GM21737 (cell line): ENCODE measurements at regions not wholly inside any gene's neighbourhood (a gene's known extent, or its start where the extent isn't known, plus 50 kb on each side); places are given as distances from the start of the nearest gene placed in this dataset.
"Not testable (repeated sequence)": the region's sequence is repeated elsewhere in the genome, so short reads cannot be mapped to it uniquely, and the experiment has no call there.

Experiments used
- ATAC-seq: cut with Tn5 transposase; IDR thresholded peaks from one replicate; pipeline ENCODE4 v1.9.1; 2021; ENCODE audit warnings: mild to moderate bottlenecking, moderate library complexity; ENCODE audit not compliant: unreplicated experiment

DNA sequence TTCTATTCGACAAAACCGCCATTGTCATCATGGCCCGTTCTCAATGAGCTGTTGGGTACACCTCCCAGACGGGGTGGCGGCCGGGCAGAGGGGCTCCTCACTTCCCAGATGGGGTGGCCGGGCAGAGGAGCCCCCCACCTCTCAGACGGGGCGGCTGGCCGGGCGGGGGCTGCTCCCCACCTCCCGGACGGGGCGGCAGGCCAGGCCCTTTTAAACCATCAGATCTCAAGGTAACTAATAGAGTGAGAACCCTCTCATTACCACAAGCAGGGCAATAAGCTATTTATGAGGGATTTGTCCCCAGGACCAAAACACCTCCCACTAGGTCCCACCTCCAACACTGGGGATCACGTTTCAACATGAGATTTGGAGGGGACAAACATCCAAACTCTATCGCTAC is 571.5 kb downstream of the INSC start:
- ATAC-seq, result not testable (repeated sequence)

DNA sequence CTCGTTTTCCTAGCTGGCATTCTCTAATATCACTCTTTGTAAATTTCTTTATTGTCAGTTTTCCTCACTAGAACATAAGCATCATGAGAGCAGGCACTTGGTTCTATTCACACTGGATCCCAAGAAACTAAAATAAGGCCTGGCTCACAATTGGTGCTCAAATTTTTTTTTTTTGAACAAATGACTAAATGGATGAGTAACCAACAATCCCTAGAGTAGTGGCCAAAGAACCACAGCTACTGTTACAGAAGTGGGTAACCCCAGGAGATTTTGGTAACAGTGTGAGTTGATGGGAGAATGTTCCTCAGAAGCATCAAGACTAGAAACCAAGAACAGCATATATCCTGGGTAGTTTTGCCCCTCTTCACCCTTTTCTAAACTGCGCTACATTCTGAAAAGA is 572.6 kb downstream of the INSC start:
- no peak for ATAC-seq

DNA sequence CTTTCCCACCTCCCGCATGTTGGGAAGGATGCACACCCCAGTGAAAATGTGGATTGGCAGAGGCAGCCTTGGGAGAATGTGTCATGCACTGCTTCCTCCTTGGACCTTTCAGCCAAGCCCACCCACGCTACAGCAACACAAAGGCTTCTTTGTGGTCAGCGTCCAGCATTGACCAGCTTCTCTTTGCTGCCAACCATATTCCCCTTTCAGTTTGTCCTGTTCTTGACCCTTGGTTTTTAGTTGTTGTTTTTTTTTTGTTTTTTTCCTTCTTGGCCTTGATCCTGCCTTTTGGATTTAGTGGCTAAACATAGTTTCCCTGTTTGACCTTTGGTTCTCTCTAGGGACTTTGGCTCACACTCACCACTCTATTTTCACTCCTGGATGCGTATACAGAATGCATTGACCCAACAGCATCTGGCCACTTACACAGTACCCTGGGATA is 573.6 kb downstream of the INSC start:
- no peak for ATAC-seq

DNA sequence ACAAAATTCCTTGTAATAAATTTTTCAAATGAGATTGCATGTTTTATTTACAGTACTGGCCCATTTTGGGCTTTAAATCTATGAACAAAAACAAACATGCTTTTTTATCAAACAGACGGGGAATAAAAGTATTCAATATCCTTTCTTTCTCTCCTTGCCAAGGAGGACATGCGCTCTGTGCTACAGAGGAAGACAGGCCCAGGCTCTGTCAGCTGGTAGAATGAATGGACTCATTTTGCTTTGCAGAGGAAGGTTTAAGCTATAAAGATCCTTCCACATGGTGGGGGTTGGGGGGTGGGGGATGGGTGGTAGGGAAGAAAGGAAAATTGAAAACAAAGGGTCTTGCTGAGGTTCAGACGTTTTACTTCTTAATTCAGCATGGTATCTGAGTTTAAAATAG is 575.6 kb downstream of the INSC start:
- no peak for ATAC-seq

DNA sequence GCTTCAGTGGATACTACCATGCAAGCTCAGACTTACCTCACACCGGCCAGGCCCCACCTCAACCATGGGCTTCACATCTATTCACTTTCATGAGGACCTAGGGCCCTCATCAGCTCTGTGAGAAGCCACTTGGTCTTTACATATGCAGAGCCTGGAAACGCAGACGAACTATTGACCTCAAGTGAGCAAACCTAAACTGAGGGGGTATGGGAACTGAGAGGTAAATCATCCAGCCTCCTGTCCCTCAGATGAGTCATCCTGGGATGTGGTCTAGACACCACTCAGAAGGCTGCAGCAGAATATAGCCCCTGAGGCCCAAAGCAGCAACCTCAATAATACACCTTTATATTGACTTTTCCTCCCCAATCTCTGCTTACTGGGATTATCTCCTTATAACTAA is 578.0 kb downstream of the INSC start:
- no peak for ATAC-seq

DNA sequence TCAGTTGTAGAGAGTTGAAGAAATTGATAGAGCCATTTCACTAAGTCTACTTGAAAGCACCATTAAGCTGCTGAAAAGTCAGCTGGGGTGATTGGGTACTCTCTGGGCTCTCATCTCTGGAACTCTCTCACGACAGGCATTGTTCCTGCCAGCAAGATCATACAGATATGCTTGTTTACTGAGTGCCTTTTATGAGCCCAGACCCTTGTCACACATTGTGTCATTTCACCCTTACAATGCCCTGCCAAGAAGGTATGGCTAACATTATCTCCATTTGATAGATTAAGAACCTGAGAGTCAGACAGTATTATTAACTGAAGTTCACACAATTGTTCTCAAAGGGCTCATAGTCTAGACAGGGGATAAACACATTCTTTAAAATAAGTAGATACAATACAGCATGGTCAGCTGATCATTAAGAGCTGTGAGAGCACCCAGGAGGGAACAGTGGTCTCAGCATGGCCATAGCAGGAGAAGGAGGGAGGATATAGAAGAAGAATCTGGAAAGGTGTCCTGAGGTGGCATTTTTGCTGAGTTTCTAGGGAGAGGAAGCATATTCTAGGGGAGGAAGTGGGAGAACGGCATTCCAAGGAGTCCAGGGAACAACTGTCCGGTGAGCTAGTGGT is 580.5 kb downstream of the INSC start:
- no peak for ATAC-seq

DNA sequence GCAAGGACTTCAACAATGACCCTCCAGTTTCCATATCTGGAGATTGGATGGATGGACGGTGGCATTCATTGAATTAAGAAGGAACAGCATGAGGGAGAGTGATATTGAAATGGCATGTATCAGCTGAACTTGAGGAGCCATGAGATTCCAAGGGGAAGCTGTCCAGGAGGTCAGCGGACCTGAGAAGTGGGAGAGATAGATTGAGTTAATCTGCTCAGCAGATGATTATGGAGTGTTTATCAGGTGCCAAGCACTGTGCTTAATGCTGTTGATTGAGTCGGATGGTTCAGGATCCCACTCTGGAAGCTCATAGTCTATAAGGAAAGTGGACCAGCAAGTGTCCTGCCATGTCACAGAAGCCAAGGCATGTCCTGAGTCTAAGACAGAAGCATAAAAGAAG is 581.3 kb downstream of the INSC start:
- ATAC-seq, result no peak

DNA sequence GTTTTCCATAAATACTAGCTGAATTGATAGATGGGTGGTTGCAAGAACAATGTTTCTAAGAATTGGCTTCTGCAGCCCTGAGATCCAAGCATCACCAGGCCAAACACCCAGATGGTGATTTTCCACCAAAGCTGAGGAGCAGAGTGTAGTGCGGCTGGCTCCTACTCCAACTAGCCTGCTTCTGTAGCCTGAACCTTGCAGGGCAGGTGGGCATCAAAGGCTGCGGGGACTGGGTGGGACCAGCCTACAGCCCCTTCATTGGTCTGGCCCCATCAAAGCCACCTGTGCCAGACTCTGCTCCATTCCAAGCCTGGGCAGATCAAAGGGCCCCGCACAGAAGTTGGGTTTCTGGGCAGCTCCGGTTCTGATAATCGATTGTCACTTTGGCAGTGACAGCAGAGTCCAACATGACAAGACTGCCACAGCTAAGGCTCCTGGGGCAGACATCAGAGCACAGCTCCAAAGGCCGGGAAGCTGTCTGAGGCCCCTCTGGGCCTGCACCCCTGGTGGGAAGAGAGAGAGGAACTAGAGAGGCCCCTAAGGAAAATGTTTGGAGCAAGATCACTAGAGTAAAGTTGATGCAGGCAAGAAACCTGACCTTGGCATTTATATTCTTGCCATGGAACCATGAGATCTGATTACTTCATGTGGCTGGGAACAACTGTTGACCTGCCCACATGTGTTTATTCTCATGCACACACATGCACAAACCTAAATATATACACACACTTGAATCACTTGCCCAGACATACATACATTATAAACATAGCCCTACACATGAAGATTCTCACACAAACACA is 582.9 kb downstream of the INSC start:
- no peak for ATAC-seq

- ATAC-seq, result no peak
Observed at GRCh38 chr11:15698855-15699254, 584.1 kb downstream of the INSC start.

DNA sequence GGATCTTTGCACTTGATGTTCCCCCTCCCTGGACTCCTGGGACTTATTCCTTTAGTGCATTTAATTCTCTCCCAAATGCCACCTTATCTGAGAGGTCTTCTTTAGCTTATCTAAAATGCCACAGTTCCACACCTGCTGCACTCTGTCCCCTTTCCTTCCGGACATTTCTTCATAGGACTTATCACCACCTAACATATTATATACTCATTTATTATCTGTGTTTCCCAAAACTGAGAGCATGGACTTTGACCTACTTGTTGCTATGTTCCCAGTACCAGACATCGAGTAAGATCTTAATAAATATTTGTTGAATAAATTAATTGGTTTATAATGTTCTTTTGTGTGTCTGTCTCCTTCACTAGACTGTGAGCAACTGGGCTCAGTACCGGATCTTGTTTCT is 585.3 kb downstream of the INSC start:
- no peak for ATAC-seq

DNA sequence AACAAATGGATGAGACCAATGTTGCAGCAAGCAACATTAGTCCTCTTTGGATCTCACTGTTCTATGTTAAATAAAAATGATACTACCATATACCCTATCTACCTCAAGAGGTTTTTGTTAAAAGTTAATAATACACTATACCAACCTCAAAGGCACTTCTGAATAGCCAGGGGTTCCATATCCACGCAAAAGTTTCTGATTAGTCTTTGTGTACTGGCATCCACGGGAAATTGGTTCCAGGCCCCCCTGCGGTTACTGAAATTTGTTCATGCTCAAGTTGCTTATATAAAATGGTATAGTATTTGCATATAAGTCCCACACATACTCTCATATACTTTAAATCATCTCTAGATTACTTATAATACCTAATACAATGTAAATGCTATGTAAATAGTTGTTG is 585.7 kb downstream of the INSC start:
- no peak for ATAC-seq

- no peak for ATAC-seq
Observed at GRCh38 chr11:15704064-15704463, 589.3 kb downstream of the INSC start.

DNA sequence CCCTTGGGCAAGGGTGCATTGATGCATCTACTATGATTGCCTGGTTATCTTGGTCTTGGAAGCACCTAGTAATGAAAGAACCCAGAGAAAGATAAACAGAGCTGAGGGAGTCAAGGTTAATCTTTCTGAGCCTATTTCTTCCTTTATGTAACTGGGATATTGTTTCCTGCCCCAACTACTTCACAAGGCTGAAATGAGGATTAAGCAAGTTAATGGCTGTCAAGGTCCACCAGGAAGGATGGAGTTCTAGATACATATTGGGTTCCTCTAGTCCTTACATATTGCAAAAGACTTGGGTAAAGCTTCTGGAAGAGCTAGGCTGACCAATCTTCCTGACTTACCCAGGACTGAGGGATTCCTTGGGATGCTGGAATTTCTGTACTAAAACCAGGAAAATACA is 589.8 kb downstream of the INSC start:
- ATAC-seq, result no peak

DNA sequence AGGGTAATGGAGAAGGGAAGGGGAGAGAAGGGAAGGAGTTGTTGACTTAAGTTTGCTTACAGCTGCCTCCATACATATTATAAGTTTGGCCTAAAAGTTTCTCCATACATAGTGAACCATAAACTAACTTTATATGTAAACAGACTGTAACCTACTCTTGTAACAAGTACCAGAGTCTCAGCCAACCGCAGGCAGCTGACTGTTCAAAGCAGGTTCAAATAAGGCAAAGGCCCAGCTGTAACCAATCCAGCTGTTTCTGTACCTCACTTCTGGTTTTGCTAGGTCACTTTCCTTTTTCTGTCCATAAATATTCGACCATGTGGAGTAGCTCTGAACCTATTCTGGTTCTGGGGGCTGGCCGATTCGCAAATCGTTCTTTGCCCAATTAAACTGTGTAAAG is 591.2 kb downstream of the INSC start:
- ATAC-seq, result no peak

GRCh38 chr11:15707194-15707593 is 592.5 kb downstream of the INSC start:
- ATAC-seq, result no peak

DNA sequence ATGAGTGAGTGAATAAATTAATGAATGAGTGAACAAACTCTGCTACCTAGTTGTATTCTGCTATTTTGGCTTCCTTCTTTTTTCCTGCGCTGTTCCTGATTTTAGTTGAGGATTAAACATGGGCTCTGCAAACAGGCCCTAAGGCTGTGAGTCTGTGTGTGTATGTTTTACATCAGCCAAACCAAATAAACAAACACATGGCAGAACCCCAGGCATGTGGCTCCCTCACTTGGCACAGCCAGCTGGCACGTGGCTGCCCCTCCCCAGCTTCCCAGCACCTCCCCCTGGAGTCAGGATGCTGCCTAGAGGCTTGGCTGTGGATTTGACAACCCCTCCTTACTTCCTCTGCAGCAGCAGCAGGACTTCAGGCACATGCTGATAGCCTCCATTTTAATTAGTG is 593.2 kb downstream of the INSC start:
- no peak for ATAC-seq

- no peak for ATAC-seq
Observed at GRCh38 chr11:15710580-15711275, 596.0 kb downstream of the INSC start.

DNA sequence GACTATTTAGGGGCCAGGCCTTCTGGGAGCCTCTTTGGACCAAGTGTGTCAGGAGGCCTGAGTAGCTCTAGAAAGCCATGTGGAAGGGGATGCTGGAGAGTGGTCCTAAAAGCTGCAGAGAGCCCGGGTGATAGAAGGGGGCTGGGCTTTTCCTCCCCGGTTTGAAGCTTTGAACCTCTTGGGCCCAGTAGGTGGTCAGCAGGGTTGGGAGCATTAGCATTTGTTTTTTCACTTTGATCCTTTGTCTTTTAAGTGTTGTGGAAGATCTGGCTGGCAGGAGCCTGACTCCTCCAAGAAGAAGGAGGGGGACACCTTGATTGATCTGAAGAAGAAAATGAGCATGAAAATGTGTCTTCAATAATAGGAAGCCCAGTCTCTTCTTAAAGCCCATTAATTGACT is 596.6 kb downstream of the INSC start:
- ATAC-seq, result no peak

DNA sequence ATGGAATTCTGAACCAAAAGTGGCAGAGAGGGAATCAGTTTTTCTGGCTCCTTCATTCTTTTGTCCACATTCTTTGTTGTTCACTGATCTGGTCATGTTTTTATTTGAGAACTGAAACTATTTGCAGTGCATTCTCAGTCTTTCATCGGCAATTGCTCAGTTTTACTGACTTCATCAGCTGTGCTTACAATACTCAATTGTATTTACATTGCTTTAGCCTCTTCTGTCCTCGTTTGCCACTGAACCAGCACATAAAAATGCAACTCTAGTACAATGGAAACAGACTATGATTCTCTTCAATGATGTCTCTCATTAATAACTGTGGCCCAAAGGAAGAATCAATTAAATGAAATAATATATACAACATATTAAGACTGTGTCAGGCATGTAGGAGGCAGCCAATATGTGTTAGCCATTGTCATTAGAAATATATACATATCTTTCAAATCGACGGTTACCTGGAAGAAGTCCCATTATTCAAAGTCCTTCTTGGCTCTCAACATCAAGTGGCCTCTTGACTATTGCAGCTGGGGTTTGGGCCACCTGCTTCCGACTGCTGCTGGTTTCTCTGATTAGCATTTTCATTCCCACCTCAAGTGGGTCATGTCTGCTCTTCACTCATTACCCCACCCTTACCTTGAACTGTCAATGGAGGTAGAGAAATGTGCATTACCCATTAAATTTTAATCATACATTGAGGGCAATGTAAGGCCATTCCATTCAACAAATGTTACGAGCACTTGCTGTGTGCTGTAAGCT is 600.1 kb downstream of the INSC start:
- ATAC-seq, result no peak

DNA sequence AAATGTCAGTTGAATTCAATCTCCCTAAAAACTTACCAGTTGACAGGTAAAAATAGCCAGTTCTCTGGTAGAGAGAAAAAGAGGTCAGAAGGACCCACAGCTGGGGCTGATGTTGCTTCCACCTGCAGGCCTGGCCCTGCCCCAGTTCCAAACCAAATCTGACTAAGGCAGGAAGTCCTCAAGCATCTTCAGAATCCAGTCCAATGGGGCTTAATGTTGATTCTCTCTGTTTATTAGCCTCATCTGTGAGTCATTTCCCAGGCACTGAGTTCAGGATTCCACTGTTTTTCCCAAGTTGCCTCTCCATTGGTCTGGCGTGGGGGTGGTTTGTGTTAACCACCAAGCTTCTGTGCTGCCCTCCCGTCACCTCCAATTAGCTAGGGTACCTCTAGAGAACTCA is 601.8 kb downstream of the INSC start:
- ATAC-seq, result no peak

DNA sequence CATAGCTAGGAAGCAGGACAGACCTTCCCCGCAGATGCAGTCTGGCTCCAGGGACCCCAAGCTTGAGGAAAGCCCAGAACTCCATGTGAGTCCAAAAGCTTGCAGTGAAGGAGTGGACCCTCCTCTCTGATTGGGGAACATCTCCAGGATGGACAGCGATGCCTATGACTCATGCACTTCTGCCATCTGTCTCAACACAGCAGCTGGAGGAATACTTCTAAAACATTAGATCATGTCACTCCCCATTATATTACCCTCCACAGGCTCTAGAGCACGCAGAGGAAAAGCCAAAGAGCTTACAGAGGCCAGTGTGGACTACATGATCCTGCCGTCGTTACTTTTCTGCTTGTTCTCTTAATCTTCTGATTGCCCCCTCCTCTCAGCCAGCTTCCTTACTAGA is 605.7 kb downstream of the INSC start:
- ATAC-seq, result no peak
